HepG2 (cell line): ENCODE measurements at regions not wholly inside any gene's neighbourhood (a gene's known extent, or its start where the extent isn't known, plus 50 kb on each side); places are given as distances from the start of the nearest gene placed in this dataset.

ENCODE experiments used
- ATAC-seq: fragments of 200-7000 bp; cut with Tn5 transposase; 3 replicates; pipeline ENCODE4 v1.9.1; 2020; ENCODE audit warnings: mild to moderate bottlenecking, moderate library complexity
- BruUV-seq: library from RNA; stranded (reverse); fragments of 400-500 nt; replicated peaks from 2 replicates; lab custom pipeline; 2021; lab: Mats Ljungman, UMichigan
- CTCF ChIA-PET: fragments of 300-600 bp; formaldehyde crosslinking; extraction: SDS; loops from one replicate; lab custom pipeline; 2021; ENCODE audit warnings: low total read pairs, inconsistent platforms, low intra/inter-chr PET ratio; lab: Yijun Ruan, JAX
- POLR2A ChIA-PET: fragments of 350-600 bp; sonication (Branson Sonifier 250); formaldehyde crosslinking; loops from one replicate; lab custom pipeline; 2020; ENCODE audit warnings: antibody characterized with exemption, inconsistent platforms; lab: Yijun Ruan, JAX
- DNase-seq: peaks from one replicate; pipeline ENCODE4 v3.0.0-alpha.2; 2015; ENCODE audit warnings: low spot score
- FAIRE-seq: peaks from 3 replicates; lab custom pipeline; 2011; peaks lifted over from hg19 to GRCh38; lab: Jason Lieb, UNC
- H2AFZ ChIP-seq: one replicate; pipeline ENCODE4 v1.6.1; 2011; ENCODE audit warnings: low read length, inconsistent platforms
- H3K27ac ChIP-seq: fragments of 300-600 bp; 3 replicates; pipeline ENCODE4 v1.8.0; 2011; ENCODE audit warnings: mixed run types, mild to moderate bottlenecking, mixed read lengths, low read length, inconsistent platforms; ENCODE audit not compliant: insufficient read depth; ENCODE audit errors: extremely low read length
- H3K27me3 ChIP-seq, 2 experiments: fragments of 200-600 bp in 1 of 2; 2 replicates in 1 of 2; 3 replicates in 1 of 2; pipeline versions ENCODE4 v1.6.0 to v1.8.0; 2011; ENCODE audit warnings: low read length in 2 of 2, mild to moderate bottlenecking in 2 of 2, moderate library complexity in 2 of 2, inconsistent platforms in 1 of 2; ENCODE audit not compliant: insufficient read depth in 2 of 2, control insufficient read depth in 1 of 2
- H3K36me3 ChIP-seq, 2 experiments: fragments of 200-600 bp in 1 of 2; replicated peaks in 1 of 2; 2 replicates in 1 of 2; 3 replicates in 1 of 2; pipeline versions ENCODE4 v1.5.1 to v1.8.0; 2011; ENCODE audit warnings: low read length in 2 of 2, inconsistent platforms in 1 of 2; ENCODE audit not compliant: insufficient read depth in 2 of 2, control insufficient read depth in 1 of 2
- H3K4me1 ChIP-seq: 2 replicates; pipeline ENCODE4 v1.5.1; 2012; ENCODE audit warnings: low read length, inconsistent platforms; ENCODE audit not compliant: insufficient read depth
- H3K4me2 ChIP-seq: 2 replicates; pipeline ENCODE4 v1.6.0; 2011; ENCODE audit warnings: low read depth, low read length, inconsistent platforms
- H3K4me3 ChIP-seq, 3 experiments: fragments of 200-600 bp in 1 of 3; sonication (generic), shearing (Covaris generic) in 1 of 3; replicated peaks in 1 of 3; 2 replicates each; pipeline ENCODE4 v1.5.1; 2011 to 2016; ENCODE audit warnings: low read length in 3 of 3, inconsistent platforms in 2 of 3, low read depth in 2 of 3, mild to moderate bottlenecking in 2 of 3, control low read depth in 1 of 3, mixed read lengths in 1 of 3; ENCODE audit not compliant: insufficient read depth in 1 of 3
- H3K79me2 ChIP-seq: one replicate; pipeline ENCODE4 v1.6.1; 2011; ENCODE audit warnings: low read length, inconsistent platforms; ENCODE audit not compliant: insufficient read depth
- H3K9ac ChIP-seq: 2 replicates; pipeline ENCODE4 v1.6.0; 2011; ENCODE audit warnings: mild to moderate bottlenecking, low read depth, low read length, inconsistent platforms; ENCODE audit not compliant: insufficient read depth
- H3K9me3 ChIP-seq: 2 replicates; pipeline ENCODE4 v1.5.1; 2012; ENCODE audit warnings: mild to moderate bottlenecking, low read length
- H4K20me1 ChIP-seq: 2 replicates; pipeline ENCODE4 v1.6.0; 2011; ENCODE audit warnings: inconsistent platforms, mild to moderate bottlenecking, low read length, moderate library complexity; ENCODE audit not compliant: insufficient read depth
- CSRNP2 ChIP-seq: sonication (generic); formaldehyde crosslinking; conservative IDR thresholded peaks from 2 replicates; pipeline ENCODE4 v1.8.0; 2022; ENCODE audit warnings: low read depth, missing genetic modification reagents
- KAT7 ChIP-seq: IDR thresholded peaks from 2 replicates; pipeline ENCODE4 v1.6.1; 2018; ENCODE audit warnings: borderline replicate concordance, missing compliant biosample characterization
- MAZ ChIP-seq, 2 experiments: sonication (generic) in 1 of 2; formaldehyde crosslinking in 1 of 2; IDR thresholded peaks; 2 replicates each; pipeline versions ENCODE4 v1.5.0 to v1.6.1; 2012 to 2020; ENCODE audit warnings: low read depth in 2 of 2, mild to moderate bottlenecking in 2 of 2, borderline replicate concordance in 1 of 2, improper control_type of control experiment in 1 of 2, low read length in 1 of 2, missing genetic modification reagents in 1 of 2, moderate library complexity in 1 of 2
- NAIF1 ChIP-seq: sonication (generic); formaldehyde crosslinking; IDR thresholded peaks from 2 replicates; pipeline ENCODE4 v1.5.0; 2020; ENCODE audit warnings: mild to moderate bottlenecking, missing genetic modification reagents, borderline replicate concordance
- SMARCC2 ChIP-seq: fragments of 450-650 bp; IDR thresholded peaks from 2 replicates; pipeline ENCODE4 v1.6.1; 2017; ENCODE audit warnings: antibody characterized with exemption, mild to moderate bottlenecking
- ZNF143 ChIP-seq: sonication (generic); formaldehyde crosslinking; IDR thresholded peaks from 2 replicates; pipeline ENCODE4 v1.4.0; 2020; ENCODE audit warnings: missing genetic modification reagents
- WGBS: methylation state at CpG from one replicate; pipeline ENCODE4 v1.1.6; 2017; ENCODE audit warnings: low lambda C conversion rate; 5-methylcytosine and 5-hydroxymethylcytosine counted together
- in situ Hi-C: cut with HindIII; loops from 2 replicates; pipeline ENCODE4 v1.10.0; 2017; ENCODE audit warnings: low pct_unique_long_range_greater_than_20kb; ENCODE audit not compliant: extremely low pct_ligation_motif_present
- intact Hi-C: fragments of 100-400 bp; cut with micrococcal nuclease; formaldehyde crosslinking; loops from one replicate; pipeline ENCODE4 v1.10.0; 2022; ENCODE audit not compliant: unreplicated experiment
- TF ChIP-seq, protein P1 (sequence below): sonication (generic); formaldehyde crosslinking; IDR thresholded peaks from 2 replicates; pipeline ENCODE4 v1.5.0; 2020; ENCODE audit warnings: missing genetic modification reagents
- TF ChIP-seq, protein P2 (sequence below): sonication (generic); formaldehyde crosslinking; IDR thresholded peaks from 2 replicates; pipeline ENCODE4 v1.4.0; 2020; ENCODE audit warnings: missing genetic modification reagents

DNA sequence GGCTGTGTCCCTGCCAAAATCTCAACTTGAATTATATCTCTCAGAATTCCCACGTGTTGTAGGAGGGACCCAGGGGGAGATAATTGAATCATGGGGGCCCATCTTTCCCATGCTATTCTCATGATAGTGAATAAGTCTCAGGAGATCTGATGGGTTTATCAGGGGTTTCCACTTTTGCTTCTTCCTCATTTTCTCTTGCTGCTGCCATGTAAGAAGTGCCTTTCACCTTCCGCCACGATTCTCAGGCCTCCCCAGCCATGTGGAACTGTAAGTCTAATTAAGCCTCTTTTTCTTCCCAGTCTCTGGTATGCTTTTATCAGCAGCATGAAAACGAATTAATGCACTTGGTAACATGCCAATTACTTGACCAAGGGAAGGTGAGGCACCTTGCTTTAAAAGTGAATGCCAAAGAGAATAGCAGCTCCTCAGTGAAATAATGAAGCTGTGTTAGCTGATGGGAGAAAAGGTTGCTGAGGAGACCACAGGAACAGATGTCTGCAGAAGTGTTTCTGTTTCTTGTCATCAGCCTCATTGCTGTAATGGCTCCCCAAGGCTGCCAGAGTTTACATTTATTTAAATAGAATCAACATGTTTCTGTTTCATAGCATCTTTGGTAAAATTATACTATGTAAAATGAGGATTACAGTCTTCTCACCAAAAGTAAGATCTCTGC is 89.0 kb upstream of the CD44 start:
- FAIRE-seq: no peak
- no peak for DNase-seq
- TF ChIP-seq MAZ (IDR thresholded peaks at IDR 0.05; ENCODE audit: borderline replicate concordance, low read depth, low read length) (no peak), MAZ (CRISPR knock-in tag; IDR thresholded peaks at IDR 0.05; ENCODE audit: low read depth) (no peak), SMARCC2 (no peak), CSRNP2 (no peak), NAIF1 (CRISPR knock-in tag) (no peak), ZNF143 (CRISPR knock-in tag) (no peak), KAT7 (no peak)
- TF ChIP-seq, protein P1, sequence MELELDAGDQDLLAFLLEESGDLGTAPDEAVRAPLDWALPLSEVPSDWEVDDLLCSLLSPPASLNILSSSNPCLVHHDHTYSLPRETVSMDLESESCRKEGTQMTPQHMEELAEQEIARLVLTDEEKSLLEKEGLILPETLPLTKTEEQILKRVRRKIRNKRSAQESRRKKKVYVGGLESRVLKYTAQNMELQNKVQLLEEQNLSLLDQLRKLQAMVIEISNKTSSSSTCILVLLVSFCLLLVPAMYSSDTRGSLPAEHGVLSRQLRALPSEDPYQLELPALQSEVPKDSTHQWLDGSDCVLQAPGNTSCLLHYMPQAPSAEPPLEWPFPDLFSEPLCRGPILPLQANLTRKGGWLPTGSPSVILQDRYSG (CRISPR knock-in tag): no peak
- TF ChIP-seq, protein P2, sequence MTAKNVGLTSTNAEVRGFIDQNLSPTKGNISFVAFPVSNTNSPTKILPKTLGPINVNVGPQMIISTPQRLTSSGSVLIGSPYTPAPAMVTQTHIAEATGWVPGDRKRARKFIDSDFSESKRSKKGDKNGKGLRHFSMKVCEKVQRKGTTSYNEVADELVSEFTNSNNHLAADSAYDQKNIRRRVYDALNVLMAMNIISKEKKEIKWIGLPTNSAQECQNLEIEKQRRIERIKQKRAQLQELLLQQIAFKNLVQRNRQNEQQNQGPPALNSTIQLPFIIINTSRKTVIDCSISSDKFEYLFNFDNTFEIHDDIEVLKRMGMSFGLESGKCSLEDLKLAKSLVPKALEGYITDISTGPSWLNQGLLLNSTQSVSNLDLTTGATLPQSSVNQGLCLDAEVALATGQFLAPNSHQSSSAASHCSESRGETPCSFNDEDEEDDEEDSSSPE (CRISPR knock-in tag): no peak
- TF ChIP-seq, all 625 proteins: peak for 0
- Histone ChIP-seq H3K9me3 (no peaks in the 10 kb centered on the region), H3K27ac (no peak overlapping the region), H2AFZ (no peak overlapping the region), H3K79me2 (no peaks in the 10 kb centered on the region), H3K4me3 (no peak overlapping the region), H3K9ac (no peak overlapping the region), H3K27me3 (no peaks in the 10 kb centered on the region), H4K20me1 (no peaks in the 10 kb centered on the region), H3K4me2 (no peak overlapping the region), H3K4me1 (peaks cover 12% of the 10 kb centered on the region), H3K36me3 (no peaks in the 10 kb centered on the region)
- ATAC-seq: no peak
- WGBS: 28% methylated on average over 4 of the region's 4 CpGs
- POLR2A ChIA-PET: no interaction called here
- intact Hi-C loops (no loop called here), in situ Hi-C loops (no loop called here)
- no TSS peak for BruUV-seq
- CTCF ChIA-PET: no interaction called here
